ENCODE measurements at regions not wholly inside any gene's neighbourhood (a gene's known extent, or its start where the extent isn't known, plus 50 kb on each side); places are given as distances from the start of the nearest gene placed in this dataset.

DNA sequence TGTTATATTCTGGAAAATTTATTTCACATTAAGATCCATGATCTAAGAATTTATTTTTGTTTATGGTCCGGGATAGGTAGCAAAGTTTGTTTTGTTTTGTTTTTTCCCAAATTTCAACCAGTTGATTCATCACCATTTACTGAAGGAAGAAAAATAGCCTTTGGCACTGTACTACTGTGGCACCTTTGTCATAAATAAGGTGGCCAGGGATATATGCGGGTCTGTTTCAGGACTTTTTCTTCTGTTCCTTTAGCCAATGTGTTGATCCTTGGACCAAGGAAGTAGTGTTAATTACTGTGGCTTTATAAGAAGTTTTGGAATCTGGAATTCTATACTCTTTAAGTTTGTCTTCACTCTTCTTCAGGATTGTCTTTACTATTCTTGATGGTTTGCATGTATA, 171.7 kb downstream of the FAXC start:
- 88 to 95% (median 89%) methylated on average over 2 of the region's 2 CpGs for WGBS, 5 donors
- no peak overlapping the region for H3K27ac ChIP-seq
- no peaks in the 10 kb centered on the region for H3K36me3 ChIP-seq
- intact Hi-C loops (cut with DNase I; ENCODE audit: low total_unique reads) = no loop called here
- DNase-seq = no peak
- H3K4me1 ChIP-seq = no peaks in the 10 kb centered on the region
- peaks cover 0 to 42% (median 30%) of the 10 kb centered on the region in 8 donors for H3K9me3 ChIP-seq
- H3K27me3 ChIP-seq (replicated peaks in 1 of 7) = no peaks in the 10 kb centered on the region
- no peak overlapping the region for H3K4me3 ChIP-seq
- TF ChIP-seq POLR2AphosphoS5 (IDR thresholded peaks at IDR 0.05) (no peak), POLR2A (IDR thresholded peaks at IDR 0.05) (no peak)
- TF ChIP-seq, protein P1, sequence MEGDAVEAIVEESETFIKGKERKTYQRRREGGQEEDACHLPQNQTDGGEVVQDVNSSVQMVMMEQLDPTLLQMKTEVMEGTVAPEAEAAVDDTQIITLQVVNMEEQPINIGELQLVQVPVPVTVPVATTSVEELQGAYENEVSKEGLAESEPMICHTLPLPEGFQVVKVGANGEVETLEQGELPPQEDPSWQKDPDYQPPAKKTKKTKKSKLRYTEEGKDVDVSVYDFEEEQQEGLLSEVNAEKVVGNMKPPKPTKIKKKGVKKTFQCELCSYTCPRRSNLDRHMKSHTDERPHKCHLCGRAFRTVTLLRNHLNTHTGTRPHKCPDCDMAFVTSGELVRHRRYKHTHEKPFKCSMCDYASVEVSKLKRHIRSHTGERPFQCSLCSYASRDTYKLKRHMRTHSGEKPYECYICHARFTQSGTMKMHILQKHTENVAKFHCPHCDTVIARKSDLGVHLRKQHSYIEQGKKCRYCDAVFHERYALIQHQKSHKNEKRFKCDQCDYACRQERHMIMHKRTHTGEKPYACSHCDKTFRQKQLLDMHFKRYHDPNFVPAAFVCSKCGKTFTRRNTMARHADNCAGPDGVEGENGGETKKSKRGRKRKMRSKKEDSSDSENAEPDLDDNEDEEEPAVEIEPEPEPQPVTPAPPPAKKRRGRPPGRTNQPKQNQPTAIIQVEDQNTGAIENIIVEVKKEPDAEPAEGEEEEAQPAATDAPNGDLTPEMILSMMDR (IDR thresholded peaks at IDR 0.05 in 8 of 11, conservative IDR thresholded peaks at IDR 0.05 in 3 of 11) = no peak

DNA sequence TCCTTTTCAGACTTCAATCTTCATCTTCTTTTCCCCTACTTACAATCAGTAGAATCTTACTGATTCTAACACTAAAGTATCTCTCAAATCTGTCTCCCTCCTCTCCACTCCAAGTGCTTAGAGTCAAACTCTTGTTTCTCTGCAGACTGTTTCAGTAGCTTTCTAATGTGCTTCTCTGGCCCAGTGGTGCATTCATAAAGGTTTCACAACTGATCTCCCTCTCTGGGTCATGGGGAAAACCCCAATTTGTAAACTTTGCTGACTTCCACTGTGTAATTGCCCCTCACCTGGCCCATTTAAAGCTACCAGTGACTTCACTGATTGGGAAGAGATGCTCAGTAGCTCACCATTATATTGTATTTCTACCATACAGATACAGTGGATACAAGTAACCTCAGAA, 183.6 kb downstream of the FAXC start:
- no peak for DNase-seq
- no peaks in the 10 kb centered on the region for H3K36me3 ChIP-seq
- intact Hi-C loops (cut with DNase I; ENCODE audit: low total_unique reads) = no loop called here
- TF ChIP-seq POLR2A (IDR thresholded peaks at IDR 0.05) = no peak
- TF ChIP-seq POLR2AphosphoS5 (IDR thresholded peaks at IDR 0.05) = no peak
- TF ChIP-seq, protein P1 (IDR thresholded peaks at IDR 0.05 in 8 of 11, conservative IDR thresholded peaks at IDR 0.05 in 3 of 11) = no peak
- peaks cover 0 to 6% (median 0%) of the 10 kb centered on the region in 7 donors for H3K27me3 ChIP-seq (replicated peaks in 1 of 7)
- no peak overlapping the region for H3K27ac ChIP-seq
- no peaks in the 10 kb centered on the region for H3K9me3 ChIP-seq
- no peaks in the 10 kb centered on the region for H3K4me1 ChIP-seq
- no peak overlapping the region for H3K4me3 ChIP-seq

DNA sequence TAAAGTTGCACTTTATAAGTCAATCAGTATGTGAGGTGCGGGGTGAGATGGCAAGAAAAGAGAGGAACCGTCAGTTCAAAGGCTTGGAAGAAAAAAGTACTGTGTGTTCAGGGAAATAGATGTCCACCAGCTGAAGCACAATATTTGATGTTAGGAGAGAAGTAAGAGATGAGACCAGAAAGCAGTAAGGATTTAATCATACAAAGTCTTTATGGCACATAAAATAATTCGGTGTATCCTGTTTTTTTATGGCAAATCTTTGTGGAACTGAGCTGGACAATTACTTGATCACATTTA, 197.2 kb downstream of the FAXC start:
- TF ChIP-seq, protein P1 (IDR thresholded peaks at IDR 0.05 in 8 of 11, conservative IDR thresholded peaks at IDR 0.05 in 3 of 11) = no peak
- TF ChIP-seq POLR2AphosphoS5 (IDR thresholded peaks at IDR 0.05) = no peak
- no peak for TF ChIP-seq POLR2A (IDR thresholded peaks at IDR 0.05)
- 13 to 35% (median 24%) methylated on average over 3 of the region's 3 CpGs for WGBS, 5 donors
- Histone ChIP-seq H3K27me3 (replicated peaks in 1 of 7) (no peaks in the 10 kb centered on the region), H3K4me1 (no peaks in the 10 kb centered on the region), H3K9me3 (no peaks in the 10 kb centered on the region), H3K4me3 (no peak overlapping the region), H3K36me3 (no peaks in the 10 kb centered on the region), H3K27ac (no peak overlapping the region)
- intact Hi-C loops (cut with DNase I; ENCODE audit: low total_unique reads) = no loop called here
- DNase-seq = no peak

DNA sequence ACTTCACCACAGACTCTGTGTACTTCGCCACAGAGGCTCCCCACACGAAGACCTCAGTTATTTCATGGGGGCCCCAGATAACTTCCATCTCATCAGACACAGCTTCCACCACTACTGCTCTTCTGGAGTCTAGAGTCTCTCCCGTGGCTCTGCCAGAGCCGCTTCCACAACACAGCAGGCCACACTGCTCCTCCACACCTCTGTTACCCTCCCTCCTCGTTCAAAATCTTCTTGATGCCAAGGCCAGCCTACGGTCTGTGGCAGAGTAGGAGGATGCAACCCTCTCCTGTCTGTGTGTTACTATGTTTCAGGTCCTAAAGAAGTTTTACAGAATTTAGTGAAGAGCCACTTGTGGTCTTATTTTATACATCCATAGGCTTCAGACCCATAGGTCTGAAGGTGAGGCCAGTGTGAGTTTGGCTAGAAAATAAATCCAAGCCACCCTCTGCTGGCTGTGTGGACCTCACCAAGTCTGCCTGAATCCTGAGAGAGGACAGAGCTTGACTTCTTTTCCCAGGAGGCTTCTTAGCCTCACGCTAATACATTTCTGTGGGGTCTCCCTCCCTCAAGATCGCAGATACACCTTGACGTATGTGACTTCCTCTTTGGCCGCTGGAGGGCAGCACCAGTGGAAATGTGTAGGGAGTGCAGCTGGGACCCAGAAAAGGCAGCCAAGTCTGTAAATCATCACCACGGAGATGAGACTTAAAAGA, 197.7 kb downstream of the FAXC start:
- TF ChIP-seq, protein P1 (IDR thresholded peaks at IDR 0.05 in 8 of 11, conservative IDR thresholded peaks at IDR 0.05 in 3 of 11) = peak in 8 of 11 experiments; percentile 14 to 49 (median 39)
- no peak for TF ChIP-seq POLR2AphosphoS5 (IDR thresholded peaks at IDR 0.05)
- TF ChIP-seq POLR2A (IDR thresholded peaks at IDR 0.05) = no peak
- no peak for DNase-seq
- Histone ChIP-seq H3K27ac (no peak overlapping the region), H3K4me1 (no peaks in the 10 kb centered on the region), H3K9me3 (no peaks in the 10 kb centered on the region), H3K36me3 (no peaks in the 10 kb centered on the region), H3K4me3 (no peak overlapping the region), H3K27me3 (replicated peaks in 1 of 7) (no peaks in the 10 kb centered on the region)
- intact Hi-C loops (cut with DNase I; ENCODE audit: low total_unique reads) = no loop called here
- 41 to 51% (median 49%) methylated on average over 10 to 11 of the region's 11 CpGs for WGBS, 5 donors
